HUES48 (cell line): ENCODE measurements at regions not wholly inside any gene's neighbourhood (a gene's known extent, or its start where the extent isn't known, plus 50 kb on each side); places are given as distances from the start of the nearest gene placed in this dataset.
"Not testable (repeated sequence)": the region's sequence is repeated elsewhere in the genome, so short reads cannot be mapped to it uniquely, and the experiment has no call there.

ENCODE experiments used
- H3K27ac ChIP-seq: one replicate; pipeline ENCODE4 v1.7.0; 2013; ENCODE audit warnings: low read depth, low read length, inconsistent platforms
- H3K27me3 ChIP-seq: 2 replicates; pipeline ENCODE4 v1.6.1; 2013; ENCODE audit warnings: mild to moderate bottlenecking, low read length; ENCODE audit not compliant: control insufficient read depth, insufficient read depth
- H3K36me3 ChIP-seq: 2 replicates; pipeline ENCODE4 v1.6.1; 2013; ENCODE audit warnings: low read length; ENCODE audit not compliant: control insufficient read depth, insufficient read depth
- H3K4me1 ChIP-seq: 2 replicates; pipeline ENCODE4 v1.6.1; 2013; ENCODE audit warnings: mild to moderate bottlenecking, low read length; ENCODE audit not compliant: control insufficient read depth, insufficient read depth
- H3K4me3 ChIP-seq: 2 replicates; pipeline ENCODE4 v1.5.1; 2013; ENCODE audit warnings: mild to moderate bottlenecking, low read depth, low read length
- H3K9ac ChIP-seq: 2 replicates; pipeline ENCODE4 v1.6.1; 2013; ENCODE audit warnings: mild to moderate bottlenecking, low read depth, low read length, moderate library complexity
- H3K9me3 ChIP-seq: 2 replicates; pipeline ENCODE4 v1.6.1; 2013; ENCODE audit warnings: low read length; ENCODE audit not compliant: control insufficient read depth, insufficient read depth

DNA sequence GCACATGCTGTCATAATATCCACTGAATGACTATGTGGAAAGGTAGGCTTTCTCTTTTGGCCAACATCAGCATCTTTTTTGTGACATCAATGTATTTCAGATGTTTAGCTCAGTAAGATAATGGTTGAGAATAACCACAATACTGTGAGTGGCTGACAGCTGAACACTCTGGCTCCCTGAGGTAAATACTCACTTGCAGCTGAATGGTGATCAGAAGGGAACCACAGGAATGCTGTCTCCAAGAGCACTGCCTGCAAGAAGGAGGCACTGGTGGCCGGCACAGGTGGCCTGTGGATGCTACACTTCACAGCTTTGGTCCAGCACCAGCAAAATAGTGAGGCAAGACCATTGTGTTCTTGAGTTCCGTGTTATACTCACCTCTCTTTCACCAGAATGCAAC lies 118.7 kb upstream of the PPM1J start:
- no peaks in the 10 kb centered on the region; the same call in 1 of the 2 replicates for H3K4me1 ChIP-seq
- no peaks in the 10 kb centered on the region for H3K9me3 ChIP-seq
- no peaks in the 10 kb centered on the region for H3K36me3 ChIP-seq
- no peak overlapping the region for H3K9ac ChIP-seq
- H3K27me3 ChIP-seq: no peaks in the 10 kb centered on the region
- H3K4me3 ChIP-seq: no peak overlapping the region
- H3K27ac ChIP-seq: no peak overlapping the region

GRCh38 chr1:112832259-112832658 lies 117.1 kb upstream of the PPM1J start:
- H3K4me1 ChIP-seq: peaks cover 12% of the 10 kb centered on the region
- H3K36me3 ChIP-seq, H3K27ac ChIP-seq, H3K4me3 ChIP-seq, H3K9me3 ChIP-seq, H3K27me3 ChIP-seq, H3K9ac ChIP-seq: not testable (repeated sequence)

GRCh38 chr1:112829691-112830090 lies 114.6 kb upstream of the PPM1J start:
- H3K36me3 ChIP-seq, H3K4me3 ChIP-seq: not testable (repeated sequence)

GRCh38 chr1:112828716-112829115 lies 113.6 kb upstream of the PPM1J start:
- H3K4me3 ChIP-seq: no peak overlapping the region

More at GRCh38 chr1:112829691-112830090, 114.6 kb upstream of the PPM1J start:
- not testable (repeated sequence) for H3K27ac ChIP-seq, H3K9me3 ChIP-seq, H3K9ac ChIP-seq, H3K27me3 ChIP-seq
- H3K4me1 ChIP-seq: peaks cover 27% of the 10 kb centered on the region

DNA sequence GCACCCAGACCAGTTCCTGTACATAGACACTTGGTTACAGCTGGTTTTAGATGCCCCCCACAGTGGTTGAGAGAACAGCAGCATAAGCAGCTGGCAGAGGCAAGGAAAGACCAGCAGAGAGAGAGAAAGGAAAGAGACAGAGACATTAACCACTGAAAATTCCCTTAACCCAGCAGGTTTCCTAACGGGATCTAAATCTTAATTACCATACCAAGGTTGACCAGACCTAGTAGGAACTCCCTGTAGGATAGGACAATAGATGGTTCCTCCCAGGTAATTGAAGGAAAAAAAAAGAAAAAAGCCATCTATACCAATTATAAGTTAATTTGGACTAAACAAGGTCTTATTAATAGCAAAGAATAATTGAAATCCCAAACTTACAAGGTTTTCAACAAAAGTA lies 112.3 kb upstream of the PPM1J start:
- Histone ChIP-seq H3K4me1 (peaks cover 32% of the 10 kb centered on the region), H3K27ac (peak overlapping the region; percentile 86)
- H3K36me3 ChIP-seq, H3K4me3 ChIP-seq, H3K9me3 ChIP-seq, H3K9ac ChIP-seq, H3K27me3 ChIP-seq: not testable (repeated sequence)

More at GRCh38 chr1:112828716-112829115, 113.6 kb upstream of the PPM1J start:
- Histone ChIP-seq H3K27ac (no peak overlapping the region), H3K4me1 (peaks cover 27% of the 10 kb centered on the region), H3K36me3 (no peaks in the 10 kb centered on the region), H3K9ac (no peak overlapping the region), H3K27me3 (no peaks in the 10 kb centered on the region), H3K9me3 (no peaks in the 10 kb centered on the region)

GRCh38 chr1:112826217-112826944 lies 111.2 kb upstream of the PPM1J start:
- Histone ChIP-seq H3K9me3 (no peaks in the 10 kb centered on the region), H3K36me3 (no peaks in the 10 kb centered on the region; the same call in 1 of the 2 replicates), H3K4me1 (peaks cover 42% of the 10 kb centered on the region), H3K9ac (no peak overlapping the region), H3K27me3 (no peaks in the 10 kb centered on the region), H3K4me3 (no peak overlapping the region), H3K27ac (peak overlapping the region; percentile 86)

DNA sequence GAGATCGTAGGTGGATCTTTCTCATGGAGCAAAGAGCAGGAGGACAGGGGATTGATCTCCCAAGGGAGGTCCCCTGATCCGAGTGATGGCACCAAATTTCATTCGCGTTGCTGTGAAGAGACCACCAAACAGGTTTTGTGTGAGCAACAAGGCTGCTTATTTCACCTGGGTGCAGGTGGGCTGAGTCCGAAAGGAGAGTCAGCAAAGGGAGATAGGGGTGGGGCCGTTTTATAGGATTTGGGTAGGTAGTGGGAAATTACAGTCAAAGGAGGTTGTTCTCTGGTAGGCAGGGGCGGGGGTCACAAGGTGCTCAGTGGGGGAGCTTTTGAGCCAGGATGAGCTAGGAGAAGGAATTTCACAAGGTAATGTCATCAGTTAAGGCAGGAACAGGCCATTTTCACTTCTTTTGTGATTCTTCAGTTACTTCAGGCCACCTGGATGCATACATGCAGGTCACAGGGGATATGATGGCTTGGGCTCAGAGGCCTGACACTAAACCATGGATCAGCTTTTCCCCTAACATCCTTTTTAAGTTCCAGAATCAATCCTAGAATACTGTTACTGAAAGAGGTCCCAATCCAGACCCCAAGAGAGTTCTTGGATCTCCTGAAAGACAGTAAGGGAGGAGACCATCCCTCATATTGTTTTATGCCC lies 110.6 kb upstream of the PPM1J start:
- H3K9me3 ChIP-seq, H3K9ac ChIP-seq, H3K36me3 ChIP-seq, H3K27me3 ChIP-seq: not testable (repeated sequence)
- Histone ChIP-seq H3K27ac (peak overlapping the region; percentile 86), H3K4me3 (peak overlapping the region; percentile 40; the same call in 1 of the 2 replicates), H3K4me1 (peaks cover 49% of the 10 kb centered on the region)

DNA sequence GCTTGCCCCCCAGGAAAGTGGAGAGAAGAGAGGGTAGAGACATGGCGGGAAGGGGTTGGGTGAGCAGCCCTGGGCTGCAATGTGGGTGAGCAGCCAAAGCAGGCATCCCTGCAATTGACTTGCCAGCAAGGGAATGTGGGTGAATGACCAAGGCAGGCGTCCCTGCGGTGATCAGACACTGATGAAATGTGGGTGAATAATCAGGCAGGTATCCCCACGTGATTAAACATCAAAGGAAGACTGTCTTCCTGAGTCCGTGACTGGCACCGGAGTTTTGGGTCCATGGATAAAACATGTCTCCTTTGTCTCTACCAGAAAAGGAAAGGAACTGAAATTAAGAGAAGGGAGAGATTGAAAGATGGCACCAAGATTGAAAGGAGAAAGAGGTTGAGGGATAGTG lies 109.9 kb upstream of the PPM1J start:
- not testable (repeated sequence) for H3K9ac ChIP-seq, H3K36me3 ChIP-seq, H3K27me3 ChIP-seq, H3K9me3 ChIP-seq
- peaks cover 53% of the 10 kb centered on the region for H3K4me1 ChIP-seq
- peak overlapping the region; percentile 22 for H3K27ac ChIP-seq
- H3K4me3 ChIP-seq: peak overlapping the region; percentile 40; the same call in 1 of the 2 replicates

- not testable (repeated sequence) for H3K4me3 ChIP-seq, H3K9me3 ChIP-seq, H3K36me3 ChIP-seq, H3K9ac ChIP-seq, H3K27me3 ChIP-seq
- peaks cover 48% of the 10 kb centered on the region for H3K4me1 ChIP-seq
- H3K27ac ChIP-seq: peak overlapping the region; percentile 78
These were observed 106.4 kb upstream of the PPM1J start for GRCh38 chr1:112821307-112822063.

DNA sequence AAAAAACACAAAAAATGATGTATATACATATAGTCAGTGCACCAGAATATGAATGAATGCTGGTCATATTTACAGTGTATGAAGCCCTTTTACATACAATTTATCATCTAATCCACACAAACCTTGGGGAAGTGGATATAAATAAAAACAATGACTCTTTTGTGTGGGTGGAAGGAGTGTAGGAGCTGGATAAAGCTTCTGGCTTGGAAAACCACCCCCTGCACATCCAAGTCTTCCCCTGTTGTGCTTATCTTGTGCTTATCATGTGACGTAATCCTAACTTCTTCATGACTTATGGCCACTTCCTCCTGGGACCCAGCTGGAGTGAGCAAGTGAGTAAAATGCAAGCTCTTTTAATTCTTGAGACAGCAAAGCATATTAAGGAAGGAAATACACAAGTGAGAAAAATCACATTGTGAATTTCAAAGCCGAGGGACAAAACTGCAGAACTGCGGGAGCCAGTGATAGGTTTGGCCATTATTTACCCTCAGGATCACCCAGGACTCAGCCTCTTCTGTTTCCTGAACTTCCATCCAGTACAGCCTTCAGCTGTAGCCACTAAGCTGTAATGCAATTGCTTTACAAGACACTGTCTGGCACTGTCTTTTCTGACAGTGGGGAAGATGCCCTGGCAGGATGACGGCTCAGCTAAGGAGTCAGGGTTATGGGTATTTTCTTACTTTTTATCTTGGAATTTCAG lies 104.0 kb upstream of the PPM1J start:
- Histone ChIP-seq H3K9me3 (no peaks in the 10 kb centered on the region), H3K36me3 (peaks cover 4% of the 10 kb centered on the region; the same call in 1 of the 2 replicates), H3K4me3 (no peak overlapping the region), H3K27ac (peak overlapping the region; percentile 87), H3K9ac (peak overlapping the region; percentile 7; the same call in 1 of the 2 replicates), H3K4me1 (peaks cover 45% of the 10 kb centered on the region), H3K27me3 (no peaks in the 10 kb centered on the region)
